HEK293 (cell line): ENCODE measurements at regions not wholly inside any gene's neighbourhood (a gene's known extent, or its start where the extent isn't known, plus 50 kb on each side); places are given as distances from the start of the nearest gene placed in this dataset.

Source experiments
- YY1 ChIP-seq: fragments of 450-650 bp; formaldehyde crosslinking; IDR thresholded peaks from 2 replicates; pipeline ENCODE4 v1.5.1; 2018; ENCODE audit warnings: missing biosample characterization, missing genetic modification characterization
- ZNF184 ChIP-seq: fragments of 450-650 bp; IDR thresholded peaks from 2 replicates; pipeline ENCODE4 v1.5.1; 2018; ENCODE audit warnings: missing biosample characterization, mild to moderate bottlenecking, missing genetic modification characterization
- ZNF211 ChIP-seq: fragments of 450-650 bp; formaldehyde crosslinking; IDR thresholded peaks from 2 replicates; pipeline ENCODE4 v1.5.1; 2016; ENCODE audit warnings: low read depth, missing biosample characterization, missing genetic modification characterization
- ZNF416 ChIP-seq: fragments of 450-650 bp; formaldehyde crosslinking; IDR thresholded peaks from 2 replicates; pipeline ENCODE4 v1.5.1; 2016; ENCODE audit warnings: missing biosample characterization, missing genetic modification characterization
- ZNF426 ChIP-seq: fragments of 450-650 bp; formaldehyde crosslinking; IDR thresholded peaks from 2 replicates; pipeline ENCODE4 v1.5.1; 2017; ENCODE audit warnings: missing biosample characterization, missing genetic modification characterization, mild to moderate bottlenecking, inconsistent platforms, moderate library complexity
- ZNF473 ChIP-seq: fragments of 450-650 bp; formaldehyde crosslinking; IDR thresholded peaks from 2 replicates; pipeline ENCODE4 v1.5.1; 2017; ENCODE audit warnings: missing biosample characterization, missing genetic modification characterization
- ZNF529 ChIP-seq: fragments of 450-650 bp; formaldehyde crosslinking; IDR thresholded peaks from 2 replicates; pipeline ENCODE4 v1.5.1; 2017; ENCODE audit warnings: missing genetic modification characterization, missing biosample characterization; ENCODE audit not compliant: insufficient replicate concordance
- ZNF596 ChIP-seq: fragments of 450-650 bp; IDR thresholded peaks from 2 replicates; pipeline ENCODE4 v1.5.0; 2018; ENCODE audit warnings: missing biosample characterization, mild to moderate bottlenecking, missing genetic modification characterization, moderate library complexity
- ZNF610 ChIP-seq: fragments of 450-650 bp; formaldehyde crosslinking; IDR thresholded peaks from 2 replicates; pipeline ENCODE4 v1.5.1; 2016; ENCODE audit warnings: missing biosample characterization, missing genetic modification characterization, borderline replicate concordance
- ZNF747 ChIP-seq: fragments of 450-650 bp; formaldehyde crosslinking; IDR thresholded peaks from 2 replicates; pipeline ENCODE4 v1.5.1; 2016; ENCODE audit warnings: missing biosample characterization, missing genetic modification characterization
- TF ChIP-seq, protein P1 (sequence below): fragments of 450-650 bp; formaldehyde crosslinking; IDR thresholded peaks from 2 replicates; pipeline ENCODE4 v1.5.1; 2016; ENCODE audit warnings: missing biosample characterization, missing genetic modification characterization
- TF ChIP-seq, protein P2 (sequence below): fragments of 450-650 bp; formaldehyde crosslinking; IDR thresholded peaks from 2 replicates; pipeline ENCODE4 v1.5.1; 2016; ENCODE audit warnings: missing biosample characterization, missing genetic modification characterization
- TF ChIP-seq, protein P3 (sequence below): fragments of 450-650 bp; formaldehyde crosslinking; IDR thresholded peaks from 2 replicates; pipeline ENCODE4 v1.5.1; 2016; ENCODE audit warnings: missing biosample characterization, missing genetic modification characterization
- TF ChIP-seq, protein P4 (sequence below): fragments of 450-650 bp; formaldehyde crosslinking; IDR thresholded peaks from 2 replicates; pipeline ENCODE4 v1.5.1; 2016; ENCODE audit warnings: missing biosample characterization, missing genetic modification characterization, low read depth

DNA sequence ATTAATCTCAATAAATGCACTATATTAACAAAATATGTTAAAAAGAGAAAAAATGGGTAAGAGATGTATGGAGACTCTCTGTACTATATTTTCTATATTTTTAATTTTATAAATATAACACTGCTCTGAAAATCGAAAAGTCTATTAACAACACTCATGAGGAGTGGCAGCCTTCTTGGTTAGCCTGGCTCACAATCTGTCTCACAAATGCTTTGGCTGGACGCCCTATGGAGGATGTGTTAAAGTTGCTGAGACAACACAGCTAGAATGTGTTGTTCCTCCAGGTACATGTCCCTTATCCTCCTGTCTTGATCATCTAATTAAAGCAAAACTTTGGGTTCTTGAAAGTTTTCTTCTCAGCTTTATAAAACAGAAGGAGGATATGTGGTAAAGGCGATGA is 396.6 kb upstream of the PCDH20 start:
- TF ChIP-seq, protein P1, sequence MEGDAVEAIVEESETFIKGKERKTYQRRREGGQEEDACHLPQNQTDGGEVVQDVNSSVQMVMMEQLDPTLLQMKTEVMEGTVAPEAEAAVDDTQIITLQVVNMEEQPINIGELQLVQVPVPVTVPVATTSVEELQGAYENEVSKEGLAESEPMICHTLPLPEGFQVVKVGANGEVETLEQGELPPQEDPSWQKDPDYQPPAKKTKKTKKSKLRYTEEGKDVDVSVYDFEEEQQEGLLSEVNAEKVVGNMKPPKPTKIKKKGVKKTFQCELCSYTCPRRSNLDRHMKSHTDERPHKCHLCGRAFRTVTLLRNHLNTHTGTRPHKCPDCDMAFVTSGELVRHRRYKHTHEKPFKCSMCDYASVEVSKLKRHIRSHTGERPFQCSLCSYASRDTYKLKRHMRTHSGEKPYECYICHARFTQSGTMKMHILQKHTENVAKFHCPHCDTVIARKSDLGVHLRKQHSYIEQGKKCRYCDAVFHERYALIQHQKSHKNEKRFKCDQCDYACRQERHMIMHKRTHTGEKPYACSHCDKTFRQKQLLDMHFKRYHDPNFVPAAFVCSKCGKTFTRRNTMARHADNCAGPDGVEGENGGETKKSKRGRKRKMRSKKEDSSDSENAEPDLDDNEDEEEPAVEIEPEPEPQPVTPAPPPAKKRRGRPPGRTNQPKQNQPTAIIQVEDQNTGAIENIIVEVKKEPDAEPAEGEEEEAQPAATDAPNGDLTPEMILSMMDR (tag by site-specific recombination), result no peak
- TF ChIP-seq YY1 (tag by site-specific recombination) (no peak), ZNF529 (no peak), ZNF211 (no peak), ZNF426 (no peak), ZNF596 (tag by site-specific recombination) (no peak), ZNF184 (tag by site-specific recombination) (no peak), ZNF747 (tag by site-specific recombination) (no peak), ZNF610 (tag by site-specific recombination) (no peak), ZNF416 (no peak), ZNF473 (tag by site-specific recombination) (no peak)
- TF ChIP-seq, protein P2, sequence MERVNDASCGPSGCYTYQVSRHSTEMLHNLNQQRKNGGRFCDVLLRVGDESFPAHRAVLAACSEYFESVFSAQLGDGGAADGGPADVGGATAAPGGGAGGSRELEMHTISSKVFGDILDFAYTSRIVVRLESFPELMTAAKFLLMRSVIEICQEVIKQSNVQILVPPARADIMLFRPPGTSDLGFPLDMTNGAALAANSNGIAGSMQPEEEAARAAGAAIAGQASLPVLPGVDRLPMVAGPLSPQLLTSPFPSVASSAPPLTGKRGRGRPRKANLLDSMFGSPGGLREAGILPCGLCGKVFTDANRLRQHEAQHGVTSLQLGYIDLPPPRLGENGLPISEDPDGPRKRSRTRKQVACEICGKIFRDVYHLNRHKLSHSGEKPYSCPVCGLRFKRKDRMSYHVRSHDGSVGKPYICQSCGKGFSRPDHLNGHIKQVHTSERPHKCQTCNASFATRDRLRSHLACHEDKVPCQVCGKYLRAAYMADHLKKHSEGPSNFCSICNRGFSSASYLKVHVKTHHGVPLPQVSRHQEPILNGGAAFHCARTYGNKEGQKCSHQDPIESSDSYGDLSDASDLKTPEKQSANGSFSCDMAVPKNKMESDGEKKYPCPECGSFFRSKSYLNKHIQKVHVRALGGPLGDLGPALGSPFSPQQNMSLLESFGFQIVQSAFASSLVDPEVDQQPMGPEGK (tag by site-specific recombination), result no peak
- TF ChIP-seq, protein P3, sequence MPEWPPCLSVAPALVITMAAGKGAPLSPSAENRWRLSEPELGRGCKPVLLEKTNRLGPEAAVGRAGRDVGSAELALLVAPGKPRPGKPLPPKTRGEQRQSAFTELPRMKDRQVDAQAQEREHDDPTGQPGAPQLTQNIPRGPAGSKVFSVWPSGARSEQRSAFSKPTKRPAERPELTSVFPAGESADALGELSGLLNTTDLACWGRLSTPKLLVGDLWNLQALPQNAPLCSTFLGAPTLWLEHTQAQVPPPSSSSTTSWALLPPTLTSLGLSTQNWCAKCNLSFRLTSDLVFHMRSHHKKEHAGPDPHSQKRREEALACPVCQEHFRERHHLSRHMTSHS (tag by site-specific recombination), result no peak
- TF ChIP-seq, protein P4, sequence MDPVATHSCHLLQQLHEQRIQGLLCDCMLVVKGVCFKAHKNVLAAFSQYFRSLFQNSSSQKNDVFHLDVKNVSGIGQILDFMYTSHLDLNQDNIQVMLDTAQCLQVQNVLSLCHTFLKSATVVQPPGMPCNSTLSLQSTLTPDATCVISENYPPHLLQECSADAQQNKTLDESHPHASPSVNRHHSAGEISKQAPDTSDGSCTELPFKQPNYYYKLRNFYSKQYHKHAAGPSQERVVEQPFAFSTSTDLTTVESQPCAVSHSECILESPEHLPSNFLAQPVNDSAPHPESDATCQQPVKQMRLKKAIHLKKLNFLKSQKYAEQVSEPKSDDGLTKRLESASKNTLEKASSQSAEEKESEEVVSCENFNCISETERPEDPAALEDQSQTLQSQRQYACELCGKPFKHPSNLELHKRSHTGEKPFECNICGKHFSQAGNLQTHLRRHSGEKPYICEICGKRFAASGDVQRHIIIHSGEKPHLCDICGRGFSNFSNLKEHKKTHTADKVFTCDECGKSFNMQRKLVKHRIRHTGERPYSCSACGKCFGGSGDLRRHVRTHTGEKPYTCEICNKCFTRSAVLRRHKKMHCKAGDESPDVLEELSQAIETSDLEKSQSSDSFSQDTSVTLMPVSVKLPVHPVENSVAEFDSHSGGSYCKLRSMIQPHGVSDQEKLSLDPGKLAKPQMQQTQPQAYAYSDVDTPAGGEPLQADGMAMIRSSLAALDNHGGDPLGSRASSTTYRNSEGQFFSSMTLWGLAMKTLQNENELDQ (tag by site-specific recombination), result no peak
